GM19324 (cell line): ENCODE measurements at regions not wholly inside any gene's neighbourhood (a gene's known extent, or its start where the extent isn't known, plus 50 kb on each side); places are given as distances from the start of the nearest gene placed in this dataset.

Source experiments
- ATAC-seq: cut with Tn5 transposase; IDR thresholded peaks from one replicate; pipeline ENCODE4 v1.9.1; 2021; ENCODE audit warnings: mild to moderate bottlenecking, moderate library complexity; ENCODE audit not compliant: unreplicated experiment, low FRiP score

DNA sequence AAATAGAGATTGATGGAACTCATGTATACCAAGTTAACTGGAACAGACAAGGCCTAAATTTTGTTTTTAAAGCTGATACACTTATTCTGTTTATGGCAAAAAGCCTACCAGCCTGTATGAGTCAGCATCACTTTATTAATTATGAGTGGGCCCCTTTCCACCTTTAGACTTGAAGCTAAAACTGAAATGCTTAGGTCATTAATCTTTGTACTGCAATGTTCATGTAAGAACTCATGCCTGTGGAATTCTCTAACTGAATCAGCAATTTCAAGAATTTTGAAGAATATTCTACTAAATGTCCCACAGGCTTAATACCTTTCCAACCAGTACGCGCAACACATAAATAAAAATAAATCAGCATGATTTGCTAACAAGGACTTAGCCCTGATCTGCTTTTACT lies 140.2 kb upstream of the PHACTR1 start:
- ATAC-seq = no peak

DNA sequence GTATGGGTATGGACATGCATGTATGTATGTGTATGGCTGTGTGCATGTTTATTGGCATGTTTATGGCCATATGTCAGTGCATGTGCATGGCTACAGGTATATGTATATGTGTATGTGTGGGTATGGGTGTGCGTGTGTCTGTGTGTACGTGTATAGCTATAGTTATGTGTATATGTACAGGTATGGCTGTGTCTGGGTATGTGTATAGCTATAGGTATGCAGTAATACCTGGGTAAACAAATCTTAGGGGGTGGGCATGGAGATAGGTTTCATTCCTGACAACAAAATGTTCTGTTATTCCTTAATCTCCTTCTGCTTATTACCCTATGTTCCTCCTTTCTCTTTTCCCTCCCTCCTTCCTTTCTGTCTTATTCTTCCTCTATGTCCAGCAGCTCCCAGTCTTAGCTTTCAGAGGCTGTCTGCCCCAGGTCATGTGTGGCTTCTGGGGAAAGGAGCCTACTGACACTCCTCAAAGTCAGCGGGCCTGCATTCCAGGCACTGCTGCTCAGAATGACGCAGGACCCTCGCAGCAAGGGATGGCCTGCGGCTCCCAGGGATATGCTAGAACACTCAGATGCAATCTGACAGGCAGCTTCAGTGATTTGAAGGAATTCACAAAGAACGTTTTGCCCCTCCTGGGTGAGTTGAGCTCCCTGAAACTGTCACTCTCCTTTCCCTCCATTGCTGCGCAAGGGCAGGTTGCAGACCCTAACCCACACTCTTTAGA lies 139.3 kb upstream of the PHACTR1 start:
- no peak for ATAC-seq

DNA sequence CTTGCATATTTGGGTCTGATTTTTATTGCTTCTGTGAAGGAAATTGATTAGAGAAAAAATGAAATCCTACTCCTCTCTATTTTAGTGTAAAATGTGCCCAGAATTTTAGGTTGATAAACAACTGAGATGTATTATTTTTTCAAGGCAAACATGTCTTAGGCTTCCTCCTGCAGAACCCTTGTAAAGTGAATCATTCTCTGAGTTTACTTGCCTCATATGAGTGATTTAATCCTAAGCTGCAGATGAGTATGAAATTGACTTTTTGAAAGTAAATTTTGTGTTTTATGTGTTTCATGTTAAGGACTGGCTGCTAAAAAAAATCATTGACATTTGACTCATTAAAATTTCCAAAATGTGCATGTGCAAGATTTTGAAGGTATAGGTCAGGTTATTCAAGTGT lies 138.5 kb upstream of the PHACTR1 start:
- no peak for ATAC-seq

DNA sequence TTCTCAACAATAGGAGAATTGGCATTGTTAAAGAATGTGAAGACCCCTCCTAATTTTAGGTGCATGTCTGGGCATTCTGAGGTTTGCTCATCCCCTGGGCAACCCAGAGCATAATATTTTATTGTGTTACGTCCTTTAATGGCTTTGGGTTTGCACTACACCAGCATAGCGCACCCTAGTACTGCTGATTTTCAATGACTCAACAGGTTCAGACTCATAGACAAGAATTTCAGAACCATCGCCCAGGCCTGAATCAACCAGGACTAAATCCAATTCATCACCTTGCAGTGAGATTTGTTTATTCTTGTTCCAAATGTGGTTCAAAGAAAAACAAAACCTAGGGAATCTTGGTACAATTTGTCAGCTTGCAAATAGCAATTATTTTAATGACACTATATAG lies 137.8 kb upstream of the PHACTR1 start:
- ATAC-seq = no peak

DNA sequence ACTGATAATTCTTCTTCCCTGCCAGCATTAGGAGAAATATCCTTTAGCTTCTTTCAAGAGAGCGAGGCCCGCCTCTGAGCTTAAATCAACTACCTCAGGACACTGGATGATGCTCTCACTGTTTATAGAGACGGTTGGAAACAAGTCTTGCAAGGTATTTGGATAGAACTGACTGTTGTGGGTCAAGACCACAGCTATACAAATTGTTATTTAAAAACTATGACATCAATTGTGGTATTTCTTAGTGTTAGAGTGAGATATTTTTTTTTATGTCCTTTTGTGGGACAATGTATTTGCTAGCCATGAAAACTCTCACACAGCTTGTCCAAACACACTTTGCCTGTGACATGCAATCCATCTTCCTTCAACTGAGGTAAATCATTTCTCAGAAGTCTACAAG lies 136.3 kb upstream of the PHACTR1 start:
- no peak for ATAC-seq

DNA sequence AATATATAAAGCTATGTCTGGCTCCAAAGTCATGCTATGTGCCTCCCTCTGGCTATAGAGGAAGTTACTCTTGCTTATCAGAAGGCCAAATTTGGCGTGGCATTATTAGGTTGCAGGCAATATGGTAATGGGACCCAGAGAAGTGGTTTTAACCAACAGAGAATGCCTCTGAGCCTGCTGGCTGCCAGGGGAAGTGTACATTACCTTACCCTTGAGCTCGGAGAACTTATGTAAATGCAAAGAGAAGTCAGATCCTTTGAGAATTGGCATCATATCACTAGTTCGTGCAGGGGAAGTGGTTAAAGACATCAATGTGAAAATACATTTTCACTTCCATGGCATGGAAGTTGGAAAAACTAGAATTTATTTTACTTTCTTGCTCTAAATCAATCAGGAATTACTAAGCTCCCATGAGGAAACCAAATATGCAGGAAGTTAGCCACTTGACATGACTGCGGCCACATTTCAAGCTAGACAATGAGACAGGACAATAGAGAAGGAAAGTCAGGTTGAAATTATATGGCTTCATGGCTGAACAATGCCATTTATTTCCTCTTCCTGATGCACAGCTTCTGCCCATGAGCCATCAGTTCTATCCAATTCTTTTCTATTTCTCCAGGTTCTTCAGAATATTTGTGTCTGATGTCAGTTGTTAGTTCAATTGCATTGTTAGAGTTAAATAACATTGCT lies 134.0 kb upstream of the PHACTR1 start:
- ATAC-seq = no peak

DNA sequence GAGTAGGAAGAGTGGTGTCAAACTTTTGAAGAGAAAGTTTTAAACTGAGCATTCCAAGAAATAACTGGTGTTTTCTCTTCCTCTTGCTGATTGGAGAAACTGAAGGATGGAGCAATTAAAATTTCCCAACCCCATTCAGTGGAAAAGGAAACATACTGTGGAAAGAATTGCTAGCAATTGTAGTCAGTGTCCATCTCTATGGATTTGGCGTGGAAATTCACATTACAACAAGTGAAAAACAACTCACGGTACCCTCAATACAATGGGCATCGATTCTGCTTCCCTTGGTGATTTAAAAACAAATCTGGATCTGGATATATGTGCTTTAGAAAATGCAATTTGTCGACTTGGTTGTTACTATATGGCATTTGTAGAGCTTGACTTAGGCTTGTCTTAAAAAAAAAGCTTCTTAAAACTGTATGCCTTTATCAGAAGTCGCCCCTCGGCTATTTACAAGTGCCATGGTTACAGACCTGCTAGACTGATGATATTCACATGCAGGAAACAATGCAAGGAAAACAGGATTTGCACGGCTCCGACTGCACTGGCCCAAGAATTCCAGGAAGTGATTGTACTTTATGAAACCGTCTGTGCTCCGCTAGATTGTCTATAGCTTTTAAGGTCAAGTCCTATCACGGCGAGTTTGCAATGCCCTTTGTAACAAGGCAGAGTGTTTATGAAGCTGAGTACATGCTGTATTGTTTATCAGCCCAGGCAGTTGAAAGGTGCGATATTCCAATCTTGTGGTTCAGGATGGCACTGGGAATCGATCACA lies 131.7 kb upstream of the PHACTR1 start:
- ATAC-seq = no peak

DNA sequence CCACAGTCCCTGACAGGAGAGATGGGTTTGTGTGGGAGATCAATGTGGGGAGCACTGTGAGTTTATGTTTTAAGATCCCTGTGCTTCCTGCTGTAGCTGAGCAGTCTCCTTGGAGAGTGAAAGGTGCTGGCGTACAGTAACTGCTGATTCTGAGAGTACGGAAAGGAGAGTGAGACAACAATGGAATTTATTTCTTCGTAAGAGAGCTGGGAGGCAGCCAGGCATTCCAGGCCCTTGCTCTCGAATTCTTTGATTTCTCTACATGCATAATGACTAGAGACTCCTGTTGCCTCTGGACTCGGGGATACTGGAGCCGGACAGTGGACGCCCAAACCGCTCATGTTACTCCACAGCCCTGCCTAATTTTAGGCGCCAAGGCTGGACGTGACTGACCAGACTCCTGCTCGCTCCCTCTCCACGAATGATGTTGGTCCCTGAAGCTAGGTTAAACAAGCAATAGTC lies 131.0 kb upstream of the PHACTR1 start:
- no peak for ATAC-seq

DNA sequence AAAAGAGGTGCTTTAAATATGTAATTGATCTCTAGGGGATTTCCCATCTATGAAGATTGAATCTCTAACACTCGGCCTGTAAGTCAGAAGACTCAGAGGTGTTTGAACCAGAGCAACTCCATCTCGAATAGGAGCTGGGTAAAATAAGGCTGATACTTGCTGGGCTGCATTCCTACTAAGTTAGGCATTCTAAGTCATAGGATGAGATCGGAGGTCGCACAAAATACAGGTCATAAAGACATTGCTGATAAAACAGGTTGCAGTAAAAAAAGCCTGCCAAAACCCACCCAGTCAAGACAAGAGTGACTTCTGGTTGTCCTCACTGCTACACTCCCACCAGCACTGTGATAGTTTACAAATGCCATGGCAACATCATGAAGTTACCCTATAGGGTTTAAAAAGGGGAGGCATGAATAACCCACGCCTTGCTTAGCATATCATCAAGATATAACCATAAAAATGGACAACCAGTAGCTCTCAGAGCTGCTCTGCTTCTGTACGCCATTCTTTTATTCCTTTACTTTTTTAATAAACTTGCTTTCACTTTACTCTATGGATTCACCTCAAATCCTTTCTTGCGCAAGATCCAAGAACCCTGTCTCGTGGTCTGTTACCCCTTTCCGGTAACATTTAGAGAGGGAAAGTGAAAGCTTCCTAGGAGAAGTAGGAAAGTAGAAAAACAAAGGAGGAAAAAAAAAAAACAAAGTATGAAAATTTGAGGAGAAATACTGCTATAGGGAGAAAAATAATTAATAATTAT lies 129.7 kb upstream of the PHACTR1 start:
- no peak for ATAC-seq

DNA sequence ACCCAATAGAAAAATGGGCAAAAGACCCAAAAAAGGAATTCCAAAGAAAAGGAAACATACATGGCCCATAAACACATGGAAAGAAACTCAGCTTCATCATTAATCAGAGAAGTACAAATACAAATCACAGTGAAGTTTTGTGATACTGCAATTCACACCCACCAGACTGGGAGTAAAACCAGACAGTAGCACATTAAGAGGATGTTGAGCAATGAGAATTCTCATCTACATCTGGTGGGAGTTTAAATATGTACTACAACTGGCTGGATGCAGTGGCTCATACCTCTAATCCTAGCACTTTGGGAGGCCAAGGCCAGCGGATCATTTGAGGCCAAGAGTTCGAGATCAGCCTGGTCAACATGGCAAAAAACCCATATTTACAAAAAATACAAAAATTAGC lies 125.7 kb upstream of the PHACTR1 start:
- ATAC-seq = no peak

DNA sequence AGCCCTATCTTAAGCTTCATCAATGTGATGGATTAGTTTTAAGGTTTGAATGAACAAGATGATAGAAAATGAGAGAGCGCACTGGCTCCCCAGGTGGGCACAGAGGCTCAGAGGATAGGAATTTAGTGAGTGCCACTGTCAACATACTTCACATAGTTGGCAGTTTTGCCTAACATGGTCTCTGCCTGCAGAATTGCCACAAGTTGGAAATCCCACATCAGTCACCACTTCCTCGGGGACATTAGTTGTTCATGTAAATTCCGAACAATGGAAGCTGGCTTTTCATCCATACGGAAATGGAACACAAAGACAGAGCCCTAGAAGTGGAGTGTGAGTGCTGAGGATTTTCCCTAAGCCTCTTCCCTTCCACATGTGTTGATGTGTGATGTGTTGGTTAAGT lies 123.9 kb upstream of the PHACTR1 start:
- ATAC-seq = no peak

DNA sequence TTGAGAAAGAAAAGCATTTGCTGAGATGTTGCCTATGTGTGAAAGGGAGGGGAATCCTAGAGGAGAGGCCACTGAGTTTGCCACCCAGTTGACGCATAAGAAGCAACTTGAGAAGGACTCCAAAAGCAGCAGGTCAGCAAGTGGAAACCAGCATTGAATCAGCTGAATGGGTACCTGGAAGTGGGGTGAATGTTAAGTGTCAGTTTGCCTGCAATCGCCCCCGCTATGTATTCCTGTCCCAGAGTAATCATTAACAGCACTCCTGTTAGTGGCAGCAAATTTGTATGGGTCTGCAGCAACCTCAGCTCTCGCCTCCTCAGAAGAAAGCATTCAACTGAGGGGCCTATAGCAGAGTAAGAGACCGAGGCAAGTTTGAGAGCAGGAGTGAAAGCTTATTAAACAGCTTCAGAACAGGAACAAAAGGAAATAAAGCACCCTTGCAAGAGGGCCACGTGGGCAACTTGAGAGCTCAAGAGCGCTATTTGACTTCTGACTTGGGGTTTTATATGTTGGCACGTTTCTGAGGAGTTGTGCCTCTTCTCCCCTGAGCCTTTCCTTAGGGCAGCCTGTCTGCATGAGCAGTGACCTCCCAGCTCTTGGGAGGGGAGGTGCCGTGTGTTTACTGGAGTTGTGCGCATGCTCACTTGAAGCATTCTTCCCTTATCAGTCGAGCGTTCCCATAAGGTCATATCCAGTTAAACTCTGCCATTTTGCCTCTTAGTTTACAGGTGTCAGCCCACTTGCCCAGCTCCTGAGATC lies 122.6 kb upstream of the PHACTR1 start:
- no peak for ATAC-seq

DNA sequence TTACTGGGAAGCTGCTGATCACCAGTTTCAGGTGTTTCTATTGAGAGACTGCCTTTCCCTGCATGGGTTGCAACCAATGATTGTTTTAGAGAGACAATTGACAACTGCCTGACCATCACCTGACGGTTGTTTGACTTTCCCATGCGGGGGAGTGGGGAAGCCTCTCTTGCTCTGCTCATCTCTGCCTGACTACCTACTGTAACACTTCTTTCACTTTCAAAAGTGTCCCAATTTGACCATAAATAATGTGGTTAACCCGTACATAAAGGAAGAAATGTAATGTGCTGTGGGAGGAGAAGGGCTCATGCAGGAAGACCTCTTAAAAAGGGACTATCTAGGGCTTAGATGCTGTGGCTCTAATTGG lies 122.1 kb upstream of the PHACTR1 start:
- ATAC-seq = no peak

DNA sequence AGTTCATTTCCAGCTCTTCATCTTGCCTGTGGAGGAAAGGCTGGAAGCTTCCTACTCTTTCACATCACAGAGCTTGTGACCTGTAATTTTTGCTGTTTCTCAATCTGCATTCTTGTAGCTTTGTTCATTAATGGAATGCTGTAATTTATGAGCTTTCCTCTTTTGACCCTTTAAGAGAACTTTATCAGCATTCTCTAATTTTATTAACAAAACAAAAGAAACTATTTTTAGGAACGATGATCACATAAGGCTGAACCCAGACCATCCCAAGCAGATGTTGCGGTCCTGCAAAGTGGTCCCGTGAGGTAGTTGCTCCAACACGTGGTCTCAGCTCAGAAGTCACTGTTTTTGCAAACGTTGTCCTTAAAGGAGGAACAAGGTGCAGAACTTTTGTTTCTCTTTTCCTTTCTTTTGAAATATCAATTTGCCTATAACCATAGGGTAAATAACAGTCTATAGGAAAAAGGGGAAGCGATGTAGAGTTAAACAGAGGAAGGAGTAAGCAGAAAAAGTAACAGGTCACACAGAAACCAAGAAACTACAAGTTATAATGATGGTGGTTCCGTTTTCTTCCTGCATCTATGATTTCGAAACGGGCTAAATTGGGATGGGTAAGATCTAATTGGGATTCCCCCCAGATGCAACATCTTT lies 121.3 kb upstream of the PHACTR1 start:
- peak; percentile 54 for ATAC-seq

DNA sequence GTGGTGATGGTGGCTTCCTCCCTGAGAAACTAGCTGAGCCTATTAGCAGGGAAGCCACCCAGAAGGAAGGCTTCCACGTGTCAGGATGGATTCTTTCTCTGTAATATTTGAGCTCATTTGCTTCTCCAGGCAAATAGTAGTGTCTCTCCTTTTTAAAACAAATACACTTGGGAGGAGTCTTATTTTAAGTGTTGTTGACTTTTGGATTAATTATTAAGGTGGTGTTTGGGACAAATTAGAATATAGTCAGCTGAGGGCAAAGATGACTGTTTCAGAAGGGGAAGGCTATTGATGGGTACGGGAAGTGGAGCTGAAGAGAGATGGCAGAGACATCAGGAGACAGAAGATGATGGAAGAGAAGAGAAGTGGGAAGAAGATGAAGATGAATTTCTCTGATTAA lies 119.8 kb upstream of the PHACTR1 start:
- ATAC-seq = no peak

DNA sequence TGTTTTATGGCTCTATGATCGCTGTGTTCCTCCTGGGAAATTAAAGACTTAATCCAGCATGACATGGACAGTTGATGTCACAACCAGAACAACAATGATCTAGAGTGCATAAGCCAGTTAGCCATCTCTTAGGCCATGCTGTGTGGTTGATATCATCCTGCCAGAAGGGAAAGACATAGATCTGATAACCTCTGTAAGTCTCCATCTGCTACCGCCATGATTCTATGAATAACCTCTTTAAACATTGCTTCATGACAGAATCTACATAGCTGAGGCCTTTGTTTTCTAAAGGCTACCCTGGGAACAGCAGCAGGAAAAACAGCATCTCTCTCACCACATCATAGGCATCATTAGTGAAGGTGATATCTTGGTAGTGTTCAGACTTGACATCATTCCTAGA lies 117.6 kb upstream of the PHACTR1 start:
- ATAC-seq = no peak

DNA sequence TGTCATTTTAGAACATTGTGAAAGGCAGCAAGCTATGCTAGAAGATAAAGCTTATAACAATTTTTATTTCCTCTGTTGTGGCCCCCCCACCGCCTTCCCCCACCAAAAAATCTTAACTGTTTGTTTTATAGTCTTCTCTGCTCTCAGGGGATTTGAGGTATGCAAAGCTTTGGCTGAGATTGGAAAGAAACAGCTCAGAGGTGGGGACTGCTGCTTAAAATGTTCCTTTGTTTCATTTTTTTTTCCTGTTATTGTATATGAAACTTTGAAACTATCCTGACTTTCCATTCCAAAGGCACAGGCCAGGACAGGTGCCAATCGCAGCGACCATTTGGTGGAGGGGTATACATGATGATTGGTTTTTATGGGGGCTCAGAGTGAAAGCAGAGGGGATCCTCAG lies 114.7 kb upstream of the PHACTR1 start:
- ATAC-seq = no peak

DNA sequence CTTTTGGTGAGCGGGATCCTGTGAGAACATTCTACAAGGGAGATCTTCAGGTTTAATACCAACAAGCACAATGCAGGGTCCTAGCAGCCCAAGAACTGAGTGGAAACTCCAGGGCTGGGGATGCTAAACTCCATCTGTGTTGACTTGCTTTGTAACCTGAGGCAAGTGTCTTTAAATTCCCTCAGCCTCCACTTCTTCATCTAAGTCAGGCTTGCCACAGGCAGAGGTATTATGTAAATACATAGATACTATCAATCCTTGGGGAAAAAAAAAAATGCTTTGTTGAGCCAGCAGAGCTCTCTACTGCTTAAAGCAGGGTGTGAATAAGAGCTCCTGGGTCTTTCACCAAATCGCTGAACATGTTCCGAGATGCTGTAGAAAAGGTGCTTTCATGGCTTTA lies 114.2 kb upstream of the PHACTR1 start:
- ATAC-seq = no peak

DNA sequence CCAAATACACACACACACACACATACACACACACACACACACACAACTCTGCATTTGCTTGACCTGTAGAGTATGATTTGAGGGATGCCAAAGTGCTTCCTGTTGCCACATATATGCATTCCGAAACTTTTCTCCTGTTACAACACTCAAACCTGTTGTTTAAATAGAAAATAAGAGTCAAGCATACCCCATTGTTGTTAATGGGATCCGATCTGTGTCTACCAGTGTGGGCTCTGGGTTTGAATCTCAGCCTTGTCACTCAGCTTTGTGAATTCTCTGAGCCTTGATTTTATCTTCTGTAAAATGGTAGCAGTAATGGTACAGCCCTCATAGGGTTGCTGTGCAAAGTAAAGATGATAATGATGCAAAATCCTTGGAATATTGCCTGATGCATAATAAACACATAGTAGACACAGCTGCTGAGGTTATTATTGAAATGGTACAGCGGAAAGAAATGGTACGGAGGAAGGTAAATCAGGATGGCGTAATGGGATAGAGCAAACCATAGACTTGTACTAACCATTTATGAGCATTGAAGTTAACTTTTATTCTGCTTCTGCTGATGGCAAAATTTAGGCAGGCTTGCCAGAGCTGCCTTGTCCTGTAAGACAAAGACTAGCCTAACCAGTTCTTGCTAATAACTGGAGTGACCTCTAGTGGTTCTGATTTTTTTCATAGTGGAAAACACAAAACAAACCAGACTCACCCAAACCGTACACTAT lies 113.5 kb upstream of the PHACTR1 start:
- no peak for ATAC-seq
